H1 (cell line): ENCODE measurements at regions not wholly inside any gene's neighbourhood (a gene's known extent, or its start where the extent isn't known, plus 50 kb on each side); places are given as distances from the start of the nearest gene placed in this dataset.

Experiments
- CBX8 ChIP-seq: fragments of 300-800, 300-1000 bp; sonication (generic); IDR thresholded peaks from 2 replicates; pipeline ENCODE4 v1.7.1; 2016; ENCODE audit warnings: low read depth, low read length, borderline replicate concordance
- CTBP2 ChIP-seq: IDR thresholded peaks from 2 replicates; pipeline ENCODE4 v1.7.0; 2011; ENCODE audit warnings: borderline replicate concordance, mild to moderate bottlenecking, moderate library complexity, mixed read lengths, low read length; ENCODE audit not compliant: insufficient read depth, insufficient read length
- PHF8 ChIP-seq: fragments of 200-600 bp; sonication (generic); conservative IDR thresholded peaks from 2 replicates; pipeline ENCODE4 v1.7.1; 2012; ENCODE audit warnings: low read depth, mild to moderate bottlenecking, inconsistent platforms, low read length, moderate library complexity
- SIN3A ChIP-seq, 2 experiments: IDR thresholded peaks in 1 of 2; conservative IDR thresholded peaks in 1 of 2; 2 replicates each; pipeline ENCODE4 v1.6.1; 2011 to 2012; ENCODE audit warnings: low read length in 2 of 2, improper control_type of control experiment in 1 of 2, low read depth in 1 of 2, mild to moderate bottlenecking in 1 of 2

- TF ChIP-seq CTBP2 = no peak
- no peak for TF ChIP-seq PHF8
- no peak for TF ChIP-seq CBX8
- no peak for TF ChIP-seq SIN3A (conservative IDR thresholded peaks at IDR 0.05 in 1 of 2, IDR thresholded peaks at IDR 0.05 in 1 of 2; ENCODE audit: low read depth in 1 of 2, low read length in 2 of 2)
Observed at GRCh38 chr22:49134076-49134475, 693.6 kb downstream of the BRD1 start (continued).
